ENCODE measurements at regions not wholly inside any gene's neighbourhood (a gene's known extent, or its start where the extent isn't known, plus 50 kb on each side); places are given as distances from the start of the nearest gene placed in this dataset.

DNA sequence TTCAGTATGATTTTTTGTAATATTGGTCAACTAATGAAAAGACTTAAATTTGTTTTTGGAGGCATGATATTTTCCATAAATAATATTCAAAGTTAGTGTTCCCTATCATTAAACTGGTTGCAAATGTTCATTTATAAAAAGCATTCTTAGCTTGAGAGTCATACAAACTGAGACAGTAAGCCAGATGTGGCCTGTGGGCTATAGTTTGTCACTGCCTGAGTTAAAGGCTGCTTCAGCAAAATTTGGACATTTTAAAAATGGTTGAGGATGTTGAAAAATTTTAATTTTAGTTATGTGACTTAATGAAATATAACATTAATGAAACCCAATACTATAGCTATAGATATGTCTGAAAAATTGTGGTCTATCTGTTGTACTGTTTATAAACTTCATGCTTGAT lies 180.2 kb upstream of the CACNA2D1 start:
- TF ChIP-seq CTCF (IDR thresholded peaks at IDR 0.05; ENCODE audit: extremely low read depth in 1 of 2, insufficient read depth in 1 of 2, low read depth in 1 of 2, low read length in 2 of 2) (no peak), POLR2A (IDR thresholded peaks at IDR 0.05; ENCODE audit: low read depth, low read length) (no peak), EZH2 (IDR thresholded peaks at IDR 0.05; ENCODE audit: borderline replicate concordance, low read depth, low read length, severe bottlenecking) (no peak), JUN (IDR thresholded peaks at IDR 0.05; ENCODE audit: borderline replicate concordance, insufficient read depth, insufficient read length, low read depth) (no peak), POLR2AphosphoS5 (IDR thresholded peaks at IDR 0.05; ENCODE audit: insufficient read depth, low read depth, low read length) (no peak), GATA2 (IDR thresholded peaks at IDR 0.05; ENCODE audit: insufficient read depth, insufficient read length, low read depth, low read length) (no peak)
- TF ChIP-seq, protein P1, sequence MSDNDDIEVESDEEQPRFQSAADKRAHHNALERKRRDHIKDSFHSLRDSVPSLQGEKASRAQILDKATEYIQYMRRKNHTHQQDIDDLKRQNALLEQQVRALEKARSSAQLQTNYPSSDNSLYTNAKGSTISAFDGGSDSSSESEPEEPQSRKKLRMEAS (IDR thresholded peaks at IDR 0.05; ENCODE audit: insufficient read depth, insufficient read length) = no peak
